NOMO-1 (cell line): ENCODE measurements at regions not wholly inside any gene's neighbourhood (a gene's known extent, or its start where the extent isn't known, plus 50 kb on each side); places are given as distances from the start of the nearest gene placed in this dataset.

Experiments used
- DNase-seq, 2 experiments: peaks; one replicate each; lab custom pipeline; 2025; ENCODE audit not compliant: unreplicated experiment in 2 of 2; lab: John Stamatoyannopoulos, UW

GRCh38 chr12:27382924-27383323 is 50.3 kb downstream of the BMAL2 start:
- no peak for DNase-seq

GRCh38 chr12:27383429-27384260 is 51.0 kb downstream of the BMAL2 start:
- peak; percentile 28 to 29 for DNase-seq

- DNase-seq, result no peak
Observed at GRCh38 chr12:27384261-27384590, 51.6 kb downstream of the BMAL2 start.

- DNase-seq, result no peak
Observed at GRCh38 chr12:27385766-27386564, 53.3 kb downstream of the BMAL2 start.

GRCh38 chr12:27387473-27387872 is 54.8 kb downstream of the BMAL2 start:
- no peak for DNase-seq

GRCh38 chr12:27388650-27389049 is 56.0 kb downstream of the BMAL2 start:
- no peak for DNase-seq

- DNase-seq, result no peak
Observed at GRCh38 chr12:27394676-27395075, 51.9 kb upstream of the SMCO2 start.

- DNase-seq, result peak in 1 of 2 experiments; percentile 36
Observed at GRCh38 chr12:27396216-27396815, 50.2 kb upstream of the SMCO2 start.
